Loucy (cell line): ENCODE measurements at regions not wholly inside any gene's neighbourhood (a gene's known extent, or its start where the extent isn't known, plus 50 kb on each side); places are given as distances from the start of the nearest gene placed in this dataset.

ENCODE experiments used
- H2AFZ ChIP-seq: fragments of 200-600 bp; sonication (generic); 2 replicates; pipeline ENCODE4 v1.6.0; 2016; ENCODE audit warnings: antibody characterized with exemption, mild to moderate bottlenecking, low read length, moderate library complexity
- H3F3A ChIP-seq: fragments of 200-600 bp; 2 replicates; pipeline ENCODE4 v1.6.0; 2016; ENCODE audit warnings: antibody characterized with exemption, low read depth, mild to moderate bottlenecking
- H3K27me3 ChIP-seq: fragments of 200-600 bp; sonication (generic); 2 replicates; pipeline ENCODE4 v1.6.1; 2014; ENCODE audit warnings: low read length, mild to moderate bottlenecking; ENCODE audit not compliant: insufficient read depth, poor library complexity, severe bottlenecking
- H3K36me3 ChIP-seq: fragments of 200-600 bp; sonication (generic); 2 replicates; pipeline ENCODE4 v1.6.1; 2016; ENCODE audit warnings: low read length; ENCODE audit not compliant: insufficient read depth
- H3K4me1 ChIP-seq: fragments of 200-600 bp; sonication (generic); 2 replicates; pipeline ENCODE4 v1.5.1; 2014; ENCODE audit warnings: low read length, mild to moderate bottlenecking; ENCODE audit not compliant: insufficient read depth, poor library complexity, severe bottlenecking
- H3K4me2 ChIP-seq: fragments of 200-600 bp; sonication (generic); 2 replicates; pipeline ENCODE4 v1.6.0; 2014; ENCODE audit warnings: antibody characterized with exemption, low read length, low read depth, mild to moderate bottlenecking; ENCODE audit not compliant: poor library complexity, severe bottlenecking
- H3K4me3 ChIP-seq: fragments of 200-600 bp; sonication (generic); 2 replicates; pipeline ENCODE4 v1.5.1; 2014; ENCODE audit warnings: low read length, mild to moderate bottlenecking, mixed read lengths; ENCODE audit not compliant: poor library complexity, severe bottlenecking
- H3K79me2 ChIP-seq: fragments of 200-600 bp; sonication (generic); 2 replicates; pipeline ENCODE4 v1.6.1; 2014; ENCODE audit warnings: low read length; ENCODE audit not compliant: insufficient read depth
- H3K9ac ChIP-seq: fragments of 200-600 bp; sonication (generic); 2 replicates; pipeline ENCODE4 v1.6.0; 2014; ENCODE audit warnings: mild to moderate bottlenecking, low read depth, low read length, moderate library complexity; ENCODE audit not compliant: poor library complexity, severe bottlenecking
- H3K9me2 ChIP-seq: fragments of 200-600 bp; sonication (generic); replicated peaks from 2 replicates; pipeline ENCODE4 v1.6.1; 2016; ENCODE audit warnings: low read depth, low read length, mixed read lengths
- H3K9me3 ChIP-seq: fragments of 200-600 bp; sonication (generic); 2 replicates; pipeline ENCODE4 v1.6.1; 2014; ENCODE audit warnings: mild to moderate bottlenecking, antibody characterized with exemption, low read length, low read depth; ENCODE audit not compliant: insufficient read depth
- H4K20me1 ChIP-seq: fragments of 200-600 bp; sonication (generic); 2 replicates; pipeline ENCODE4 v1.6.0; 2014; ENCODE audit warnings: antibody characterized with exemption, low read length, mild to moderate bottlenecking; ENCODE audit not compliant: insufficient read depth, poor library complexity, severe bottlenecking
- EZH2phosphoT487 ChIP-seq: fragments of 200-600 bp; IDR thresholded peaks from 2 replicates; pipeline ENCODE4 v1.6.1; 2018; ENCODE audit warnings: antibody characterized with exemption, mild to moderate bottlenecking, moderate library complexity, borderline replicate concordance
- TF ChIP-seq, protein P1 (sequence below): fragments of 200-600 bp; sonication (generic); conservative IDR thresholded peaks from 2 replicates; pipeline ENCODE4 v1.5.1; 2014; ENCODE audit warnings: mild to moderate bottlenecking, antibody characterized with exemption, low read length

DNA sequence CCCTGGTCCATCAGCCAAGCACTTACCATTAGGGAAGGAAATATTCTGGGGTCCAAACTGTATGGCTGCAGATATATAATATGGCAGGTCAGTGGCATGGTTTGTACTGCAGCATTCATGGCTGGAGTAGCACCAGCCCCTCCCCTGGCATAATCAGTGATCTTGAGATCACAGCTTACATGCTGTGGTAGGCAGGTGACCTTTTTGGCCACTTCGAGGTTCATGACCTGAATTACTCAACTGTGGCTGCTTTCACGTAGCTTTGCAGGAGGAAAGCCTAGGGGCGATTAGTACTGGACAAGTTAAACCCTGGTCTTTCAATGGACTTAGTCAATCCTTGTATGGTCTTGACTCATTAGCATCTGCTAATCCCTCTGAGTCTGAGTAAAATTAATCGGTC lies 169.8 kb downstream of the SPRY2 start:
- Histone ChIP-seq H3K27me3 (no peaks in the 10 kb centered on the region), H3K36me3 (no peaks in the 10 kb centered on the region), H3K9ac (no peak overlapping the region), H3F3A (no peaks in the 10 kb centered on the region), H3K79me2 (no peaks in the 10 kb centered on the region), H3K4me3 (no peak overlapping the region), H3K9me2 (no peaks in the 10 kb centered on the region), H4K20me1 (no peaks in the 10 kb centered on the region), H3K4me2 (no peak overlapping the region), H3K9me3 (no peaks in the 10 kb centered on the region), H2AFZ (no peak overlapping the region), H3K4me1 (peaks cover 8% of the 10 kb centered on the region)
- TF ChIP-seq, protein P1, sequence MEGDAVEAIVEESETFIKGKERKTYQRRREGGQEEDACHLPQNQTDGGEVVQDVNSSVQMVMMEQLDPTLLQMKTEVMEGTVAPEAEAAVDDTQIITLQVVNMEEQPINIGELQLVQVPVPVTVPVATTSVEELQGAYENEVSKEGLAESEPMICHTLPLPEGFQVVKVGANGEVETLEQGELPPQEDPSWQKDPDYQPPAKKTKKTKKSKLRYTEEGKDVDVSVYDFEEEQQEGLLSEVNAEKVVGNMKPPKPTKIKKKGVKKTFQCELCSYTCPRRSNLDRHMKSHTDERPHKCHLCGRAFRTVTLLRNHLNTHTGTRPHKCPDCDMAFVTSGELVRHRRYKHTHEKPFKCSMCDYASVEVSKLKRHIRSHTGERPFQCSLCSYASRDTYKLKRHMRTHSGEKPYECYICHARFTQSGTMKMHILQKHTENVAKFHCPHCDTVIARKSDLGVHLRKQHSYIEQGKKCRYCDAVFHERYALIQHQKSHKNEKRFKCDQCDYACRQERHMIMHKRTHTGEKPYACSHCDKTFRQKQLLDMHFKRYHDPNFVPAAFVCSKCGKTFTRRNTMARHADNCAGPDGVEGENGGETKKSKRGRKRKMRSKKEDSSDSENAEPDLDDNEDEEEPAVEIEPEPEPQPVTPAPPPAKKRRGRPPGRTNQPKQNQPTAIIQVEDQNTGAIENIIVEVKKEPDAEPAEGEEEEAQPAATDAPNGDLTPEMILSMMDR, result no peak
- TF ChIP-seq EZH2phosphoT487, result no peak

DNA sequence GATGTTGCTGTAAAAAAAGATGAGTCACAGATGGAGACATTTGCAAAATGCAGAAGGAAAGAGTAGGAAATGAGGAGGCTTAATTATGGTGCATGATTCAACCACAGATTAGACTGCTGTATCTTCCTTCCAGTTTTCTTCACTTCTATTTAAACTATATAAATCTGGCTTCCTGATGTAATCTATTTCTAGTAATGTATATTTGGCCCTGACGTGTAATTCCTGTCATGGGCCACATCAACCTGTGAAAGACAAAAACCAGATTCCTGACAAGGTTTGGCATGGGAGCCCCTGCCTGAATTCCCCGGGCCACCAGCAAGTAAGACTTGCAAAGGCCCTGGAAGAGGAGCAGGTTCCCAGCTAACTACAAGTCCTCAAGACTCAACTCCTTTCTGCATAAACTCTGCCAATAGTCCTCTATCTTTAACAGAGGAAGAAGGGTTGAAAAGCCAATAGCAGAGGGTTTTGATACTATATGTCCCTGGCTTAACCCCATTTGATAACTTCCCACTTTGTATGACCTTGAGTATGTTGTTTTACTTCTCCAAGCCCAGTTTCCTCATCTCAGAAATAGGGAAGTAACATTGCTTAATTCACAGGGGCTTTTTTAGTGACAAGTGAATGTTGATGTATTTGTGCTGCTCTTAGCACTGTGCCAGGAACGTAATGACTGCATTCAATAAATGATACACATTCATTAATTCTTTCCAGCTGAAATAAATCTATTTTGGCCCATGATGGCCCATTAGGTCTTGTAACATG lies 172.7 kb downstream of the SPRY2 start:
- H3K4me1 ChIP-seq, result peaks cover 16% of the 10 kb centered on the region
- H3K4me2 ChIP-seq, result no peak overlapping the region
- no peak overlapping the region for H2AFZ ChIP-seq
- H3K27me3 ChIP-seq, result no peaks in the 10 kb centered on the region
- TF ChIP-seq, protein P1, result no peak
- H3F3A ChIP-seq, result no peaks in the 10 kb centered on the region
- H3K36me3 ChIP-seq, result no peaks in the 10 kb centered on the region
- no peak overlapping the region for H3K9ac ChIP-seq
- H3K79me2 ChIP-seq, result no peaks in the 10 kb centered on the region
- no peaks in the 10 kb centered on the region for H3K9me3 ChIP-seq
- H3K4me3 ChIP-seq, result no peak overlapping the region
- no peaks in the 10 kb centered on the region for H3K9me2 ChIP-seq
- no peaks in the 10 kb centered on the region for H4K20me1 ChIP-seq

DNA sequence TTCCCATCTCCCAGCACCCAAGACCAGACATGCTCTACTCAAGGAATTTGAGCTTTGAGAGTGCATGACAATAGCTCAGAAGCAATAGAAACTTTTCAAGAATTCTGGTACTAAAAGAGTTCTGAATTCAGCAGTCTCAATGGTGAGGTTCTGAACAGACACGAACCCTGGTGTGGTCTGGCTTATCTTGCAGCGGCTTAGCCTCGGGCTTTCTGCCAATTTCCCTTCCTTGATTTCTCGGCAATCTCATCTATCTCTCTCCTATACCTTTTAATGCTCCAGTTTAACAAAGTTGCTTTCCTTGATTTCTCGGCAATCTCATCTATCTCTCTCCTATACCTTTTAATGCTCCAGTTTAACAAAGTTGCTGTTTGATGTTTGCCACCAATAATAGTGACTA lies 174.6 kb downstream of the SPRY2 start:
- H2AFZ ChIP-seq, result no peak overlapping the region
- H3F3A ChIP-seq, result no peaks in the 10 kb centered on the region
- H3K4me1 ChIP-seq, result peaks cover 18% of the 10 kb centered on the region
- H3K36me3 ChIP-seq, result no peaks in the 10 kb centered on the region
- no peaks in the 10 kb centered on the region for H3K79me2 ChIP-seq
- no peak overlapping the region for H3K4me2 ChIP-seq
- no peaks in the 10 kb centered on the region for H4K20me1 ChIP-seq
- no peak overlapping the region for H3K4me3 ChIP-seq
- H3K9ac ChIP-seq, result no peak overlapping the region
- no peaks in the 10 kb centered on the region for H3K9me3 ChIP-seq
- no peak for TF ChIP-seq EZH2phosphoT487
- TF ChIP-seq, protein P1, result no peak
- no peaks in the 10 kb centered on the region for H3K27me3 ChIP-seq
- H3K9me2 ChIP-seq, result no peaks in the 10 kb centered on the region
